Stromal cell of bone marrow (primary cell): ENCODE measurements at regions not wholly inside any gene's neighbourhood (a gene's known extent, or its start where the extent isn't known, plus 50 kb on each side); places are given as distances from the start of the nearest gene placed in this dataset.
"Not testable (repeated sequence)": the region's sequence is repeated elsewhere in the genome, so short reads cannot be mapped to it uniquely, and the experiment has no call there.

Experiments
- DNase-seq: peaks from one replicate; pipeline ENCODE4 v3.0.0-alpha.2; 2012; ENCODE audit warnings: low read depth

GRCh38 chr1:220942278-220942677 lies 63.0 kb downstream of the HLX start:
- no peak for DNase-seq

DNA sequence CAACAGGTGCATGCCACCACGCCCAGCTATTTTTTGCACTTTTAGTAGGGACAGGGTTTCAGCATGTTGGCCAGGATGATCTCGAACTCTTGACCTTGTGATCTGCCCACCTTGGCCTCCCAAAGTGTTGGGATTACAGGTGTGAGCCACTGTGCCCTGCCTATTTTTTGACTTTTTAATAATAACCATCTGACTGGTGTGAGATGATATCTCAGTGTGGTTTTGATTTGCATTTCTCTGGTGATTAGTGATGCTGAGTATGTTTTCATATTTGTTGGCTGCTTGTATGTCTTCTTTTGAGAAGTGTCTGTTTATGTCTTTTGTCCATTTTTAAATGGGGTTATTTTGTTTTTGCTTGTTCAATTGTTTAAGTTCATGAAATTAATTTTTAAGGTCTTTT lies 63.7 kb downstream of the HLX start:
- not testable (repeated sequence) for DNase-seq

GRCh38 chr1:220943319-220943996 lies 64.2 kb downstream of the HLX start:
- DNase-seq: no peak

- no peak for DNase-seq
Measured at GRCh38 chr1:220950576-220950975, 71.3 kb downstream of the HLX start.

GRCh38 chr1:220952961-220953643 lies 73.9 kb downstream of the HLX start:
- DNase-seq: no peak

GRCh38 chr1:220954321-220955075 lies 75.3 kb downstream of the HLX start:
- no peak for DNase-seq

- no peak for DNase-seq
Measured at GRCh38 chr1:220955116-220955515, 75.9 kb downstream of the HLX start.

GRCh38 chr1:220956501-220957232 lies 77.4 kb downstream of the HLX start:
- no peak for DNase-seq

DNA sequence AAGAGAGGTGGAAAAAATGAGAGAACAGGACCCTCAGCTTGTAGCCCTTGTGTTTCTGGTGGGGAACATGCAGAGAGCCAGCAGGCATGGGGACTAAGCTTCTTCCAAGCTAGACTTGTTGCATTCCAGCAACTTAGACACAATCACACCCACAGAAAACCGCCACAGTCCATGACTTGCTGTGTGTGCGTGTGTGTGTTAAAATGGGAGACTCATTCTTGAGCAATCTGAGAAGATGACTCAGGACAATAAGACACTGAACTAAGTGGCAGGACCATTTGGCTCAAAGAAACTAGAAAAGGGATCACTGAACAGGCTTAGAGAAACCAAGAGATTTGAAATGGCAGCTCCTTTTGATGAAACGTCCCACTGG lies 78.0 kb downstream of the HLX start:
- DNase-seq: peak; percentile 96

DNA sequence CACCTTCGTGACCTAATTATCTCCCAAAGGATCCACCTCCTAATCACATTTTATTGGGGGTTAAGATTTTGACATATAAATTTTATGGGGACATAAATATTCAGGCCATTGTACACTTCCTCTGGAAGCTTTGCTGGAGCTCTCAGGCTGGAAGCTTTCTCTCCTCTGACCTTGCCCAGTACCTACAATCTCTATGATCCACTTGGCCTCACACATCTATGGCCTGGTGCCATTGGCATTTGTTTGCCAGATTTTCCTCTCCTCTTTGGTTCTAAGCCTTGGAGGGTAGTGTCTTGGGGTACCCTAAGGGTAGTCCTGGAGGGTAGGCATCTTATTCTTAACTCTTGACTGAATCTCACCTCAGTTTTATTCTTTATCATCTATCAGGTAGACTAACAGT lies 79.0 kb downstream of the HLX start:
- no peak for DNase-seq

GRCh38 chr1:220962031-220962751 lies 82.9 kb downstream of the HLX start:
- peak; percentile 99 for DNase-seq

DNA sequence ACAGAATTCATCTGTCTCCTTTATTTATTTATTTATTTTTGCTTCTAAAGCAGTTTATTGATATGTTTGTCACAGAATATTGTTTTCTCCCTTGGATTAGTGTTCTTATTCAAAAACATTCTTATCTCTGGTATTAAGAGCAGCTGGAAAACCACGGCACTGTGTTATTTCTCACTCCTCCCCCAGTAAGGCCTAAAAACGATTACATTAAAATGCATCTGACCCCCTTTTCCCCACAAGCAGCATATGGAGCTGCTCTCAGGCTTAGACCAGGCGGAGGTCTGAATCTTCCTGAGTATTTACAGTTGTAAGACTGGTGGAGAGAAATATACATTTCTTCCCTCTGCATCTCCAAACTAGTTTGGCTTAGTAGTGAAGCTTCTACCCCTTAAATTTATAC lies 86.8 kb downstream of the HLX start:
- DNase-seq: no peak

- no peak for DNase-seq
Measured at GRCh38 chr1:220966473-220966872, 87.2 kb downstream of the HLX start.

GRCh38 chr1:220966881-220967611 lies 87.8 kb downstream of the HLX start:
- DNase-seq: no peak

DNA sequence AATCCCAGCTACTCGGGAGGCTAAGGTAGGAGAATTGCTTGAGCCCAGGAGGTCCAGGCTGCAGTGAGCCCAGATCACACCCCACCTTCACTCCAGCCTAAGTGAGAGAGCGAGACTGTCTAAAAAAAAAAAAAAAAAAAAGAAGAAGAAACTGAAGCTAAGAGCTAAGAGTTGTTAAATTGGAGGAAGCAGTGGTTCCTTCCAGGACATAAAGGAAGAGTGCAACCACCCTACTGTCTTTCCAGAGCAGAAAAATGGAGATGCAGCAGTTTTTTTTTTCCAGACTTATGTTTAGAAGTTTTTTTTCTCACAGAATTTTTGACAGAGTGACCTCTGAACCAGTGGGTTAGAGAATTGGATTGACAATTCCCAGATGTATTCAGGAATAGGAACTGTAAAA lies 88.7 kb downstream of the HLX start:
- DNase-seq: no peak

DNA sequence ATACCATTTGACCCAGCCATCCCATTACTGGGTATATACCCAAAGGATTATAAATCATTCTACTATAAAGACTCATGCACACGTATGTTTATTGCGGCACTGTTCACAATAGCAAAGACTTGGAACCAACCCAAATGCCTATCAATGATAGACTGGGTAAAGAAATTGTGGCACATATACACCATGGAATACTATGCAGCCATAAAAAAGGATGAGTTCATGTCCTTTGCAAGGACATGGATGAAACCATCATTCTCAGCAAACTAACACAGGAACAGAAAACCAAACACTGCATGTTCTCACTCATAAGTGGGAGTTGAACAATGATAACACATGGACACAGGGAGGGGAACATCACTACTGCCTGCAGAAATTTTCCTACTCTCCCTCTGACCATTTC lies 90.0 kb downstream of the HLX start:
- not testable (repeated sequence) for DNase-seq

- no peak for DNase-seq
Measured at GRCh38 chr1:220970311-220970710, 91.1 kb downstream of the HLX start.

DNA sequence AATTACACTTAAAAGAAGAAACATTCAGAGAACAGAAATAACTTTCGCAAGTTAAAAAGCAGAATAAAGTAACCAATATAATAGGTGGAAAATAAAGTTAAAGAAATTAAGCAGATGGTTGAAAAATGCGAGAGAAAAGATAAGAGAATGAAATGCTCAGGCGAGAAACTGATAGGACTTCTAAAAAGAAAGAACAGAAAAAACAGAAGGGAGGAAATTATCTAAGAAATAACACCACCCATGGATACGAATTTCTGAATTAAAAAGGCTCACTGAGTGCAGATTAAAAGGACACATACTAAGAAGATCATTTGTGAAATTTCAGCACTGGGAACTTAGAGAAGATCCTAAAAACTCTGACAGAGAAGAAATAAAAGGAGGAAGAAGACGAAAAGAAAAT lies 92.0 kb downstream of the HLX start:
- DNase-seq: no peak

GRCh38 chr1:220974431-220974830 lies 95.2 kb downstream of the HLX start:
- no peak for DNase-seq

GRCh38 chr1:220976390-220976789 lies 97.1 kb downstream of the HLX start:
- no peak for DNase-seq

- no peak for DNase-seq
Measured at GRCh38 chr1:220979371-220979770, 100.1 kb downstream of the HLX start.
